ENCODE measurements at regions not wholly inside any gene's neighbourhood (a gene's known extent, or its start where the extent isn't known, plus 50 kb on each side); places are given as distances from the start of the nearest gene placed in this dataset.

DNA sequence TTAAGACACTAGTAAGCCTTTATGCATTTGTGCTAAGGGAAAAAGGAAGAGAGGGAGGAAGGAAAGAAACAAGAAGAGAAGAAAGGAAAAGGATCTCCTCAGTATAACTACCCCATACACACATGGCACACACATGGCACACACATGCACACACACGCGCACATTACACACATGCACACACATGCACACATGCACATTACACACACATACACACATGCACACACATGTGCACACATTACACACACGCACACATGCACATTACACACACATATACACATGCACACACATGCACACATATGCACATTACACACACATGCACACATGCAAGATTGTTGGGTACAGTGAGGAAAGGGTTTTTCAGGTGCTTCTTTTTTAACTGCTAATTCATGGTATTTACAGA is 311.2 kb downstream of the SKIDA1 start:
- TF ChIP-seq, protein P1, sequence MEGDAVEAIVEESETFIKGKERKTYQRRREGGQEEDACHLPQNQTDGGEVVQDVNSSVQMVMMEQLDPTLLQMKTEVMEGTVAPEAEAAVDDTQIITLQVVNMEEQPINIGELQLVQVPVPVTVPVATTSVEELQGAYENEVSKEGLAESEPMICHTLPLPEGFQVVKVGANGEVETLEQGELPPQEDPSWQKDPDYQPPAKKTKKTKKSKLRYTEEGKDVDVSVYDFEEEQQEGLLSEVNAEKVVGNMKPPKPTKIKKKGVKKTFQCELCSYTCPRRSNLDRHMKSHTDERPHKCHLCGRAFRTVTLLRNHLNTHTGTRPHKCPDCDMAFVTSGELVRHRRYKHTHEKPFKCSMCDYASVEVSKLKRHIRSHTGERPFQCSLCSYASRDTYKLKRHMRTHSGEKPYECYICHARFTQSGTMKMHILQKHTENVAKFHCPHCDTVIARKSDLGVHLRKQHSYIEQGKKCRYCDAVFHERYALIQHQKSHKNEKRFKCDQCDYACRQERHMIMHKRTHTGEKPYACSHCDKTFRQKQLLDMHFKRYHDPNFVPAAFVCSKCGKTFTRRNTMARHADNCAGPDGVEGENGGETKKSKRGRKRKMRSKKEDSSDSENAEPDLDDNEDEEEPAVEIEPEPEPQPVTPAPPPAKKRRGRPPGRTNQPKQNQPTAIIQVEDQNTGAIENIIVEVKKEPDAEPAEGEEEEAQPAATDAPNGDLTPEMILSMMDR (conservative IDR thresholded peaks at IDR 0.05 in 1 of 2, IDR thresholded peaks at IDR 0.05 in 1 of 2; ENCODE audit: extremely low read depth in 1 of 2, insufficient read depth in 1 of 2, low read depth in 1 of 2, low read length in 2 of 2) = no peak
- no peak for TF ChIP-seq EZH2 (IDR thresholded peaks at IDR 0.05; ENCODE audit: borderline replicate concordance, low read length)

Measured in mammary epithelial cell (primary cell).